ENCODE measurements at regions not wholly inside any gene's neighbourhood (a gene's known extent, or its start where the extent isn't known, plus 50 kb on each side); places are given as distances from the start of the nearest gene placed in this dataset.
"Not testable (repeated sequence)": the region's sequence is repeated elsewhere in the genome, so short reads cannot be mapped to it uniquely, and the experiment has no call there.

DNA sequence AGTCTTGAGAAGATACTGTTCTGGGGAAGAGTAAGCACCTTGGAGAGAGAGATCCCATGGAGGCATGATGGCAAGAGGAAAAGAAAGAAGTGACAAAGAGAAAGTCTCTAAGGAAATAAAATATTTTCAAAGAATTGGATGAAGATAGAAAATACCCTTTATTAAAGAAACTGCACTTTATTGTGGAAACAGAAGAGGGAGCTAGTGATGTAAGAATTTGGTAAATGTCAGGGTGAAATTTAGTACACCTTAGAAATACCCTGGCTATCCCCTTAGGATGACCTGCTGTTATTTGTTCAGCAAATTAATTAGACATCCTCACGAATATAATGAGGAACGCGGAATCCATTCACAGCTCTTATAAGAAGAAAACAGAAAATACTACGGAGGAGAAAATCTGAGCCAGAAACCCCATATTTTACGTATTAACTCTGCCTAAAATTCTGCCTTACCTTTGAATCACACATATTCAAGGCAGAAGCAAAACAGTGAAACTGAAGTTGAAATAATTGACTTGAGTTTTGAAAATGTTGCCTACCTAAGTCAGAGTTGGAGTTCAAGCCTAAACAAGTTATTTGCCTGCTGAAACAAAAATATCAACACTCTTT is 90.7 kb downstream of the TFPI2 start:
- CTCF ChIA-PET = interaction anchor here (0.7 to 3.9 kb wide), 19 partner anchors 10 to 553 kb away, joined by 3 to 51 read pairs (median 3); no protein-coding TSS in a partner anchor
- TF ChIP-seq, protein P1, sequence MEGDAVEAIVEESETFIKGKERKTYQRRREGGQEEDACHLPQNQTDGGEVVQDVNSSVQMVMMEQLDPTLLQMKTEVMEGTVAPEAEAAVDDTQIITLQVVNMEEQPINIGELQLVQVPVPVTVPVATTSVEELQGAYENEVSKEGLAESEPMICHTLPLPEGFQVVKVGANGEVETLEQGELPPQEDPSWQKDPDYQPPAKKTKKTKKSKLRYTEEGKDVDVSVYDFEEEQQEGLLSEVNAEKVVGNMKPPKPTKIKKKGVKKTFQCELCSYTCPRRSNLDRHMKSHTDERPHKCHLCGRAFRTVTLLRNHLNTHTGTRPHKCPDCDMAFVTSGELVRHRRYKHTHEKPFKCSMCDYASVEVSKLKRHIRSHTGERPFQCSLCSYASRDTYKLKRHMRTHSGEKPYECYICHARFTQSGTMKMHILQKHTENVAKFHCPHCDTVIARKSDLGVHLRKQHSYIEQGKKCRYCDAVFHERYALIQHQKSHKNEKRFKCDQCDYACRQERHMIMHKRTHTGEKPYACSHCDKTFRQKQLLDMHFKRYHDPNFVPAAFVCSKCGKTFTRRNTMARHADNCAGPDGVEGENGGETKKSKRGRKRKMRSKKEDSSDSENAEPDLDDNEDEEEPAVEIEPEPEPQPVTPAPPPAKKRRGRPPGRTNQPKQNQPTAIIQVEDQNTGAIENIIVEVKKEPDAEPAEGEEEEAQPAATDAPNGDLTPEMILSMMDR (IDR thresholded peaks at IDR 0.05; ENCODE audit: insufficient read depth, low read length, missing control alignments) = peak; percentile 21
- POLR2A ChIA-PET = no interaction called here
- H3K4me3 ChIP-seq (ENCODE audit: low read depth, low read length) = no peak overlapping the region
- DNase-seq (ENCODE audit: low read depth, low spot score) = no peak

DNA sequence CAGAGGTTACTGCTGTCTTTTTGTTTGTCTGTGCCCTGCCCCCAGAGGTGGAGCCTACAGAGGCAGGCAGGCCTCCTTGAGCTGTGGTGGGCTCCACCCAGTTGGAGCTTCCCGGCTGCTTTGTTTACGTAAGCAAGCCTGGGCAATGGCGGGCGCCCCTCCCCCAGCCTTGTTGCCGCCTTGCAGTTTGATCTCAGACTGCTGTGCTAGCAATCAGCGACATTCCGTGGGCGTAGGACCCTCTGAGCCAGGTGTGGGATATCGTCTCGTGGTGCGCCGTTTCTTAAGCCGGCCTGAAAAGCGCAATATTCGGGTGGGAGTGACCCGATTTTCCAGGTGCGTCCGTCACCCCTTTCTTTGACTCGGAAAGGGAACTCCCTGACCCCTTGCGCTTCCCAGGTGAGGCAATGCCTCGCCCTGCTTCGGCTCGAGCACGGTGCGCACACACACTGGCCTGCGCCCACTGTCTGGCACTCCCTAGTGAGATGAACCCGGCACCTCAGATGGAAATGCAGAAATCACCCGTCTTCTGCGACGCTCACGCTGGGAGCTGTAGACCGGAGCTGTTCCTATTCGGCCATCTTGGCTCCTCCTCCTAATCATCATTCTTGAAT is 97.4 kb downstream of the TFPI2 start:
- H3K4me3 ChIP-seq (ENCODE audit: low read depth, low read length); DNase-seq (ENCODE audit: low read depth, low spot score); CTCF ChIA-PET; POLR2A ChIA-PET: not testable (repeated sequence)

DNA sequence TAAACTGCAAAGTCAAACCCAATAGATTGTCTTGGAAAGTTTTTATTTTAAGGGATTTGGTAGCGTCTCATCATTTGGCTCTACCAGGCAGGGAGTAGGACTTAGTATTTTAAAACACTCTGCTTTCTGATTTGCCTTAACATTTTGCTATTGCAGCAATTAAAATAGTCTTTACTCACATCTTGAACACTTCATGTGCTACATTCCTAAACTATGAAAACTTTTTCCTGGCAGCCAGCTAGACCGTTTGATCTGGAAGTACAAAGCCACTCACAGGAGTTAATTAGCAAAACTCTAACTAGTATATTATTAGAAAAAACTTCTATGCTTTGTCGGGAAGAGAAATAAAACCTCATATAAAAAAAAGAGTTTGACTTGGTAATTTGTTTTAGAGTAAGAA is 111.4 kb downstream of the TFPI2 start:
- CTCF ChIA-PET = no interaction called here
- no peak overlapping the region for H3K4me3 ChIP-seq (ENCODE audit: low read depth, low read length)
- no peak for DNase-seq (ENCODE audit: low read depth, low spot score)
- POLR2A ChIA-PET = no interaction called here
- TF ChIP-seq, protein P1 (IDR thresholded peaks at IDR 0.05; ENCODE audit: insufficient read depth, low read length, missing control alignments) = no peak

DNA sequence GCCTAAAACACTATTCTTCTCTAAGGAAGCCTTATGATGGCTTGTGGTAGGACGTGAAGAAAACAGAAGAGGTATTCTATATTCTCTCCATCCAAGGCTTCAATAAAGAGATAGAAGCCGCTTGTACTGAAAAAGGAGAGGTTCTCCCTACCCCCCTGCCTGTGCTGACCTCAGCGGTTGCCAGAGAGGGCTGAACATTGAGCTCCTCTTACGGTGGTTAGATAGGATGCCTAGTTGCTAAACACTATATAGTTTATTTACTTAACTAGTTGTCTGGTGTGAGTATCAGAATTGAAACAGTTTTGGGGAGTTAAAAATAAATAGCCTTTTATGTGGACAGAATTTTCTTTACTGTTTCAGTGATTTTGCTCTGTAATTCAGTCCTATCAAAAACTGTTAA is 112.2 kb downstream of the TFPI2 start:
- POLR2A ChIA-PET = no interaction called here
- no peak for DNase-seq (ENCODE audit: low read depth, low spot score)
- H3K4me3 ChIP-seq (ENCODE audit: low read depth, low read length) = no peak overlapping the region
- CTCF ChIA-PET = no interaction called here
- TF ChIP-seq, protein P1 (IDR thresholded peaks at IDR 0.05; ENCODE audit: insufficient read depth, low read length, missing control alignments) = no peak

DNA sequence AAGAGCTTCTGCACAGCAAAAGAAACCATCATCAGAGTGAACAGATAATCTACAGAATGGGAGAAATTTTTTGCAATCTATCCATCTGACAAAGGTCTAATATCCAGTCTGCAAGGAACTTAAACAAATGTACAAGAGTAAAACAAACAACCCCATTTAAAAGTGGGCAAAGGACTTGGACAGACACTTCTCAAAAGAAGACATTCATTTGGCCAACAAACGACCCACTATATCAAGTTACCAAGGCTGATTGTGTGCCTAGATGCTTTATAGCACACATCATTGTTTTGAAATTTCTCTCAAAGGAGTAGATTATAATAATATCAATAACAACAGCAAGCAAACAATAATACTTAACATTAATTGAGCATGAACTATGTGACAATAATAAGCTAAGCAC is 117.1 kb downstream of the TFPI2 start:
- TF ChIP-seq, protein P1 (IDR thresholded peaks at IDR 0.05; ENCODE audit: insufficient read depth, low read length, missing control alignments) = no peak
- CTCF ChIA-PET = no interaction called here
- no peak for DNase-seq (ENCODE audit: low read depth, low spot score)
- POLR2A ChIA-PET = no interaction called here
- H3K4me3 ChIP-seq (ENCODE audit: low read depth, low read length) = no peak overlapping the region

DNA sequence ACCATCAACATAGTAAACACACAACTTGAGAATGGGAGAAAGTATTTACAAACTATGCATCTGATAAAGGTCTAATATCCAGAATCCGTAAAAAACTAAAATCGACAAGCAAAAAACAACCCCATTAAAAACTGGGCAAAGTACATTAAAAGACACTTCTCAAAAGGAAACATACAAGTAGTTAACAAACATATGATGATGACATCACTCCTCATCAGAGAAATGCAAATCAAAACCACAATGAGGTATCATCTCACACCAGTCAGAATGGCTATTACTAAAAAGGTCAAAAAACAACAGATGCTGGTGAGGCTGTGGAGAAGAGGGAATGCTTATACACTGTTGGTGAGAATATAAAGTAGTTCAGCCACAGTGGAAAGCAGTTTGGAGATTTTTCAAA is 125.1 kb downstream of the TFPI2 start:
- no peak overlapping the region for H3K4me3 ChIP-seq (ENCODE audit: low read depth, low read length)
- POLR2A ChIA-PET = no interaction called here
- CTCF ChIA-PET = no interaction called here
- DNase-seq (ENCODE audit: low read depth, low spot score) = no peak
- TF ChIP-seq, protein P1 (IDR thresholded peaks at IDR 0.05; ENCODE audit: insufficient read depth, low read length, missing control alignments) = no peak

DNA sequence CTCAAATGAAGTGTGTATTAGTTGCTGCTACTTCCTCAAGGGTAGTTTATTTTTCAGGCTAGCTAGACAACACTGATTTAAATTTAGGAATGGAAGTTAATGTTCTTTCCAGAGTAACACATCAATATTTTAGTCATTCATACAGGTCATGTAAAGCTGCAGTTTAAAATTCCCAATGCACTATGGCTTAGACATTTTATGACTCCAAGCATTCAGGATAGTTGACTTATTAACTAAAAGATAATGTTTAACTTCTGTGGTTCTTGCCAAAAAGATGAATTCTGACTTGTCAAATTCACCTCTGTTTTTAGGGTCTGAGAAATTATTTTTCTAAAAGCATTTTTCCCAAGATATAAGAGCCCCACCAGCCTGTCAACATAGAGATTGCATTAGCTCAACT is 131.9 kb downstream of the TFPI2 start:
- DNase-seq (ENCODE audit: low read depth, low spot score) = no peak
- TF ChIP-seq, protein P1 (IDR thresholded peaks at IDR 0.05; ENCODE audit: insufficient read depth, low read length, missing control alignments) = no peak
- CTCF ChIA-PET = no interaction called here
- POLR2A ChIA-PET = no interaction called here
- H3K4me3 ChIP-seq (ENCODE audit: low read depth, low read length) = no peak overlapping the region

All from AG04449 (cell line).